ENCODE measurements at regions not wholly inside any gene's neighbourhood (a gene's known extent, or its start where the extent isn't known, plus 50 kb on each side); places are given as distances from the start of the nearest gene placed in this dataset.

- no peak for DNase-seq (ENCODE audit: low read depth)
Measured at GRCh38 chr18:78677483-78678317, 301.9 kb upstream of the SALL3 start.

GRCh38 chr18:78678318-78678695 lies 301.3 kb upstream of the SALL3 start:
- DNase-seq (ENCODE audit: low read depth) = no peak

GRCh38 chr18:78679031-78679430 lies 300.6 kb upstream of the SALL3 start:
- no peak for DNase-seq (ENCODE audit: low read depth)

- no peak for DNase-seq (ENCODE audit: low read depth)
Measured at GRCh38 chr18:78679613-78680260, 299.9 kb upstream of the SALL3 start.

- no peak for DNase-seq (ENCODE audit: low read depth)
Measured at GRCh38 chr18:78681396-78681795, 298.2 kb upstream of the SALL3 start.

- no peak for DNase-seq (ENCODE audit: low read depth)
Measured at GRCh38 chr18:78681934-78682333, 297.7 kb upstream of the SALL3 start.

GRCh38 chr18:78682716-78683115 lies 296.9 kb upstream of the SALL3 start:
- DNase-seq (ENCODE audit: low read depth) = no peak

GRCh38 chr18:78683191-78684010 lies 296.2 kb upstream of the SALL3 start:
- DNase-seq (ENCODE audit: low read depth) = no peak

- DNase-seq (ENCODE audit: low read depth) = no peak
Measured at GRCh38 chr18:78685250-78685979, 294.2 kb upstream of the SALL3 start.

- DNase-seq (ENCODE audit: low read depth) = no peak
Measured at GRCh38 chr18:78685980-78686530, 293.6 kb upstream of the SALL3 start.

GRCh38 chr18:78686976-78687685 lies 292.5 kb upstream of the SALL3 start:
- no peak for DNase-seq (ENCODE audit: low read depth)

- no peak for DNase-seq (ENCODE audit: low read depth)
Measured at GRCh38 chr18:78687736-78688135, 291.9 kb upstream of the SALL3 start.

GRCh38 chr18:78688249-78688648 lies 291.4 kb upstream of the SALL3 start:
- no peak for DNase-seq (ENCODE audit: low read depth)

GRCh38 chr18:78688916-78689315 lies 290.7 kb upstream of the SALL3 start:
- DNase-seq (ENCODE audit: low read depth) = no peak

GRCh38 chr18:78689606-78690005 lies 290.0 kb upstream of the SALL3 start:
- DNase-seq (ENCODE audit: low read depth) = no peak

GRCh38 chr18:78692105-78692504 lies 287.5 kb upstream of the SALL3 start:
- DNase-seq (ENCODE audit: low read depth) = no peak

GRCh38 chr18:78693429-78693828 lies 286.2 kb upstream of the SALL3 start:
- no peak for DNase-seq (ENCODE audit: low read depth)

- no peak for DNase-seq (ENCODE audit: low read depth)
Measured at GRCh38 chr18:78696698-78697435, 282.8 kb upstream of the SALL3 start.

GRCh38 chr18:78697446-78697845 lies 282.2 kb upstream of the SALL3 start:
- no peak for DNase-seq (ENCODE audit: low read depth)

GRCh38 chr18:78698914-78699313 lies 280.7 kb upstream of the SALL3 start:
- DNase-seq (ENCODE audit: low read depth) = no peak
